Endothelial cell of umbilical vein (primary cell): ENCODE measurements at regions not wholly inside any gene's neighbourhood (a gene's known extent, or its start where the extent isn't known, plus 50 kb on each side); places are given as distances from the start of the nearest gene placed in this dataset.

Experiments
- BruUV-seq: library from RNA; stranded (reverse); fragments of 400-500 nt; replicated peaks from 2 replicates; lab custom pipeline; 2021; lab: Mats Ljungman, UMichigan
- CTCF ChIA-PET: fragments of 300-600, 350-600 bp; sonication (Branson Sonifier 250); formaldehyde crosslinking; loops from one replicate; lab custom pipeline; 2021; ENCODE audit warnings: antibody characterized with exemption, inconsistent platforms; lab: Charles Lee
- POLR2A ChIA-PET: fragments of 300-600, 350-600 bp; sonication (Branson Sonifier 250); formaldehyde crosslinking; loops from one replicate; lab custom pipeline; 2021; ENCODE audit warnings: antibody characterized with exemption, inconsistent platforms; lab: Charles Lee
- DNase-seq: peaks from one replicate; pipeline ENCODE4 v3.0.0-alpha.2; 2011; ENCODE audit warnings: low read depth, low spot score
- FAIRE-seq: peaks from 2 replicates; lab custom pipeline; 2011; peaks lifted over from hg19 to GRCh38; lab: Jason Lieb, UNC
- H2AFZ ChIP-seq: 2 replicates; pipeline ENCODE4 v1.6.0; 2012; ENCODE audit warnings: low read depth, low read length, control low read depth, inconsistent platforms
- H3K27ac ChIP-seq: 2 replicates; pipeline ENCODE4 v1.5.1; 2011; ENCODE audit warnings: low read depth, mild to moderate bottlenecking, control low read depth, low read length, moderate library complexity; ENCODE audit not compliant: insufficient read depth
- H3K27me3 ChIP-seq, 2 experiments: 2 replicates each; pipeline versions ENCODE4 v1.6.0 to v1.6.1; 2011; ENCODE audit warnings: low read length in 2 of 2, mixed read lengths in 1 of 2; ENCODE audit not compliant: control insufficient read depth in 2 of 2, insufficient read depth in 2 of 2
- H3K36me3 ChIP-seq, 2 experiments: 2 replicates in 1 of 2; 3 replicates in 1 of 2; pipeline ENCODE4 v1.5.1; 2011; ENCODE audit warnings: low read length in 2 of 2, mild to moderate bottlenecking in 1 of 2, moderate library complexity in 1 of 2; ENCODE audit not compliant: control insufficient read depth in 2 of 2, insufficient read depth in 2 of 2; ENCODE audit errors: extremely low read depth in 1 of 2
- H3K4me1 ChIP-seq: 3 replicates; pipeline ENCODE4 v1.5.1; 2011; ENCODE audit warnings: mild to moderate bottlenecking, low read length; ENCODE audit not compliant: control insufficient read depth, insufficient read depth; ENCODE audit errors: extremely low read depth
- H3K4me2 ChIP-seq: 2 replicates; pipeline ENCODE4 v1.6.1; 2011; ENCODE audit warnings: low read length, control low read depth, mixed read lengths; ENCODE audit not compliant: insufficient read depth
- H3K4me3 ChIP-seq, 3 experiments: fragments of 200-600 bp in 1 of 3; sonication (generic), shearing (Covaris generic) in 1 of 3; replicated peaks in 1 of 3; 2 replicates each; pipeline ENCODE4 v1.5.1; 2011 to 2016; ENCODE audit warnings: control low read depth in 3 of 3, low read length in 3 of 3, mild to moderate bottlenecking in 2 of 3, inconsistent platforms in 1 of 3, low read depth in 1 of 3, moderate library complexity in 1 of 3; ENCODE audit not compliant: insufficient read depth in 1 of 3
- H3K79me2 ChIP-seq: 2 replicates; pipeline ENCODE4 v1.6.0; 2012; ENCODE audit warnings: low read length, inconsistent platforms; ENCODE audit not compliant: control insufficient read depth, insufficient read depth
- H3K9ac ChIP-seq: replicated peaks from 2 replicates; pipeline ENCODE3; 2011; ENCODE audit warnings: low read length, control low read depth; ENCODE audit not compliant: insufficient read depth; ENCODE audit errors: extremely low read depth
- H3K9me1 ChIP-seq: replicated peaks from 3 replicates; pipeline ENCODE4 v1.6.0; 2011; ENCODE audit warnings: mild to moderate bottlenecking, low read length; ENCODE audit not compliant: control insufficient read depth, insufficient read depth; ENCODE audit errors: extremely low read depth
- H3K9me3 ChIP-seq: replicated peaks from 2 replicates; pipeline ENCODE4 v1.5.1; 2012; ENCODE audit warnings: low read length, inconsistent platforms; ENCODE audit not compliant: control insufficient read depth, insufficient read depth
- H4K20me1 ChIP-seq: replicated peaks from 2 replicates; pipeline ENCODE3; 2011; ENCODE audit warnings: mild to moderate bottlenecking, low read length; ENCODE audit not compliant: control insufficient read depth, insufficient read depth; ENCODE audit errors: extremely low read depth
- EZH2 ChIP-seq: IDR thresholded peaks from 2 replicates; pipeline ENCODE4 v1.6.1; 2012; ENCODE audit warnings: borderline replicate concordance, low read depth, mild to moderate bottlenecking, moderate library complexity, low read length, inconsistent platforms; ENCODE audit not compliant: severe bottlenecking
- GATA2 ChIP-seq: IDR thresholded peaks from 2 replicates; pipeline ENCODE4 v1.7.0; 2011; ENCODE audit warnings: low read depth, mild to moderate bottlenecking, moderate library complexity, mixed read lengths, low read length; ENCODE audit not compliant: insufficient read length, insufficient read depth
- MYC ChIP-seq: IDR thresholded peaks from one replicate; pipeline ENCODE4 v1.6.1; 2011; ENCODE audit warnings: mild to moderate bottlenecking, low read depth, low read length
- POLR2A ChIP-seq: IDR thresholded peaks from 2 replicates; pipeline ENCODE4 v1.6.1; 2012; ENCODE audit warnings: low read depth, mild to moderate bottlenecking, control low read depth, low read length
- POLR2AphosphoS5 ChIP-seq: IDR thresholded peaks from 2 replicates; pipeline ENCODE4 v1.6.1; 2012; ENCODE audit warnings: low read depth, mild to moderate bottlenecking, control low read depth, low read length, moderate library complexity; ENCODE audit not compliant: insufficient read depth
- dilution Hi-C: fragments of 300-500 bp; cut with MboI; formaldehyde crosslinking; loops from one replicate; pipeline ENCODE4 v1.15.0; 2019; ENCODE audit warnings: low sequenced_read_pairs; ENCODE audit not compliant: extremely low pct_ligation_motif_present
- intact Hi-C: fragments of 100-400 bp; cut with micrococcal nuclease; formaldehyde crosslinking; loops from one replicate; pipeline ENCODE4 v1.10.0; 2022
- TF ChIP-seq, protein P1 (sequence below), 2 donors: IDR thresholded peaks; 1 replicate in 1 of 2; 2 replicates in 1 of 2; pipeline ENCODE4 v1.5.1; 2011; ENCODE audit warnings: low read length in 2 of 2, mild to moderate bottlenecking in 2 of 2, moderate library complexity in 2 of 2, control low read depth in 1 of 2, inconsistent platforms in 1 of 2, low read depth in 1 of 2; ENCODE audit not compliant: insufficient read depth in 1 of 2; ENCODE audit errors: extremely low read depth in 1 of 2
- TF ChIP-seq, protein P2 (sequence below): IDR thresholded peaks from 2 replicates; pipeline ENCODE4 v1.6.1; 2011; ENCODE audit not compliant: insufficient read depth, insufficient read length

DNA sequence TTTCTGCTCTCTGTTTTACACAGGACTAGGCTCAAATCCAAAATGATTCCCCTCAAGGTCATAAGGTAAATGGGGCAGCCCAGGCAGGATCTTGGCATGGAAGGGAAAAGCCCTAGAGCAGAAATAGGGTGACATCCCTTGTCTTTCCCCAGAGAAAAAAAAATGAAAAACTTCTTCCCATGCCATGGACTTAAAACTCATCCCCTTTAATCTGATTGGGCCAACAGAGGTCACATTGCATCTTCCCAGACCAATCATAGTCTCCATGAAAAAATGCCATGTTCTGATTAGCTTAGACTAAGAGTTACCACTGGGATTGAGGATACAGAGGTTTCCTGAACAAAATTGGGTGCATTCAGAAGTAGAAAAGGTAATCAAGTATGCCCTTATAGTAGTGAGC is 241.3 kb upstream of the LRTM1 start:
- CTCF ChIA-PET = no interaction called here

More for the DNA sequence above, 241.3 kb upstream of the LRTM1 start:
- Histone ChIP-seq H3K4me3 (no peak overlapping the region), H3K27ac (no peak overlapping the region), H3K9ac (no peak overlapping the region), H4K20me1 (no peaks in the 10 kb centered on the region), H3K9me3 (peaks cover 6% of the 10 kb centered on the region), H3K4me2 (no peak overlapping the region), H3K4me1 (no peaks in the 10 kb centered on the region), H3K36me3 (no peaks in the 10 kb centered on the region), H3K79me2 (no peaks in the 10 kb centered on the region), H3K9me1 (no peaks in the 10 kb centered on the region), H3K27me3 (no peaks in the 10 kb centered on the region), H2AFZ (no peak overlapping the region)
- intact Hi-C loops (no loop called here), dilution Hi-C loops (no loop called here)
- POLR2A ChIA-PET = no interaction called here
- no TSS peak for BruUV-seq
- TF ChIP-seq GATA2 = no peak
- TF ChIP-seq, protein P1, sequence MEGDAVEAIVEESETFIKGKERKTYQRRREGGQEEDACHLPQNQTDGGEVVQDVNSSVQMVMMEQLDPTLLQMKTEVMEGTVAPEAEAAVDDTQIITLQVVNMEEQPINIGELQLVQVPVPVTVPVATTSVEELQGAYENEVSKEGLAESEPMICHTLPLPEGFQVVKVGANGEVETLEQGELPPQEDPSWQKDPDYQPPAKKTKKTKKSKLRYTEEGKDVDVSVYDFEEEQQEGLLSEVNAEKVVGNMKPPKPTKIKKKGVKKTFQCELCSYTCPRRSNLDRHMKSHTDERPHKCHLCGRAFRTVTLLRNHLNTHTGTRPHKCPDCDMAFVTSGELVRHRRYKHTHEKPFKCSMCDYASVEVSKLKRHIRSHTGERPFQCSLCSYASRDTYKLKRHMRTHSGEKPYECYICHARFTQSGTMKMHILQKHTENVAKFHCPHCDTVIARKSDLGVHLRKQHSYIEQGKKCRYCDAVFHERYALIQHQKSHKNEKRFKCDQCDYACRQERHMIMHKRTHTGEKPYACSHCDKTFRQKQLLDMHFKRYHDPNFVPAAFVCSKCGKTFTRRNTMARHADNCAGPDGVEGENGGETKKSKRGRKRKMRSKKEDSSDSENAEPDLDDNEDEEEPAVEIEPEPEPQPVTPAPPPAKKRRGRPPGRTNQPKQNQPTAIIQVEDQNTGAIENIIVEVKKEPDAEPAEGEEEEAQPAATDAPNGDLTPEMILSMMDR (IDR thresholded peaks at IDR 0.05; ENCODE audit: extremely low read depth in 1 of 2, insufficient read depth in 1 of 2, low read depth in 1 of 2, low read length in 2 of 2) = no peak
- TF ChIP-seq, protein P2, sequence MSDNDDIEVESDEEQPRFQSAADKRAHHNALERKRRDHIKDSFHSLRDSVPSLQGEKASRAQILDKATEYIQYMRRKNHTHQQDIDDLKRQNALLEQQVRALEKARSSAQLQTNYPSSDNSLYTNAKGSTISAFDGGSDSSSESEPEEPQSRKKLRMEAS = no peak
- no peak for TF ChIP-seq POLR2AphosphoS5
- TF ChIP-seq POLR2A = no peak
- no peak for TF ChIP-seq MYC
- TF ChIP-seq EZH2 = no peak
- FAIRE-seq = no peak
- no peak for DNase-seq
